NCI-H2227 (cell line): ENCODE measurements at regions not wholly inside any gene's neighbourhood (a gene's known extent, or its start where the extent isn't known, plus 50 kb on each side); places are given as distances from the start of the nearest gene placed in this dataset.
"Not testable (repeated sequence)": the region's sequence is repeated elsewhere in the genome, so short reads cannot be mapped to it uniquely, and the experiment has no call there.

Experiments
- DNase-seq: peaks from one replicate; lab custom pipeline; 2025; ENCODE audit not compliant: unreplicated experiment; lab: John Stamatoyannopoulos, UW

DNA sequence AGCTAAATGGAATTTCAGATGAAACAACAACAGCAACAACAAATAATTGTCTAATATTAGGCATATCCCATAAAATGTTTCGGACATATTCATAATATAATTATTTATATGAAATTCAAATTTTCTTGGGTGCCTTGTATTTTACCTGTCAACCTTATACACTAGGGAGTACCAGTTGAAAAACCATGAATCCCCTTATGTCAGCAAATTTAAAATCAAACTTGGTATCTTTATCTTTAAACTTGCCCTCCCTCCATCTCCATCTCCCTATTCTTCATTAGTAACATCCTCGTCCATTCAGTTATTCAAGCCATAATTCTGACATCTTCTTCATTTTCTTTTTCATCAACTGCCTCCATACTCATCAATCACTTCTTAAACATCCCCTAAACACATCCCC is 974.5 kb upstream of the HS3ST1 start:
- no peak for DNase-seq

DNA sequence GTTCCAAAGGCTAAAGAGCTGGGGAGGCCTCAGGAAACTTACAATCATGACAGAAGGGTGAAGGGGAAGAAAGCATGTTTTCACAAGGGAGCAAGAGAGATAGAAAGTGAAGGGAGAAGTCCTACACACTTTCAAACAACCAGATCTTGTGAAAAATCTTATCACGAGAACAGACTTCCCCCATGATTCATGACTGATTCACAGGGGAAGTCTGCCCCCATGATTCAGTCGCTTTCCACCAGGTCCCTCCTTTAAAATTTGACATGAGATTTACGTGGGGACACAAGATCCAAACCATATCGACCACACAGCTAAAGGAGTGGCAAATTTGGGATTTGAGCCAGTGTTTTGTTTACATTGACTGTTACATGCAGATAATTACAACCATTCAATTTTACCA is 971.1 kb upstream of the HS3ST1 start:
- no peak for DNase-seq

DNA sequence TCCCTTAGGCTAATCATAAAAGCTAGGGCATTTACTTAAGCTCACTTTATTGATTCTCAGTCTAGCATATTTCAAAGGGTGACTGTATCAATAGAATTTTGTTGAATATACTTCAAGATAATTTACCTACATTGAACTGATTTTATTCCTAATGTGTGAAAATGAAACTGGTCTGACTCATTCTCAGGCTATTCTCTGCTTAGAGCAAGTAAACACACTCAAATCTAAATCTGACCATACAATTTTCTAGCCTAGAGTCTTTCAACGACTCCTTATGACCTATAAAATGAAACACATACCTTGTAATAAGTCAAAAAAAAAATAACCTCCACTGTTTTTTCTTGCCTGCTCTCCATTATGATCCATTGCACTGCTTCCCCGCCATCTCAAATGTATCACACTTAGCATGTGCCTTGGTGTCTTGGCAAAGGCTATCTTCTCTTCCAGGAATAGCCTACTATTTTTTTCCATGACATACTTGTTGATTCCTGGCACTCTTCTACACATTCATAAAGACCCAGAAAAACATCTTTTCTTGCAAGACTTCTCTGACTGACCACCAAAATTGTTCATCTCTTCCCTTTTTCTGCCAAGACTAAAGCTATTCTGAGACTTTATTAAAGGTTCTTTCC is 965.1 kb upstream of the HS3ST1 start:
- DNase-seq: no peak

DNA sequence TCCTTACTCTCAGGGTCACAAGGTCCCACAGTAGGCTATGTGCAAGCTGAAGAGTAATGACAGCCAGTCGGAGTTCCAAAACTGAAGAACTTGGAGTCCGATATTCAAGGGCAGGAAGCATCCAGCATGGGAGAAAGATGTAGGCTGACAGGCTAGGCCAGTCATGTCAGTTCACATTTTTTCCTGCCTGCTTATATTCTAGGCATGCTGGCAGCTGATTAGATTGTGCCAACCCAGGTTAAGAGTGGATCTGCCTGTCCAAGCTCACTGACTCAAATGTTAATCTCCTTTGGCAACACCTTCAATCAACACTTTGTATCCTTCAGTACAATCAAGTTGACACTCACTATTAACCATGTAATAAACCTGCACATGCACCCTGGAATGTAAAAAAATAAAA is 960.9 kb upstream of the HS3ST1 start:
- no peak for DNase-seq

DNA sequence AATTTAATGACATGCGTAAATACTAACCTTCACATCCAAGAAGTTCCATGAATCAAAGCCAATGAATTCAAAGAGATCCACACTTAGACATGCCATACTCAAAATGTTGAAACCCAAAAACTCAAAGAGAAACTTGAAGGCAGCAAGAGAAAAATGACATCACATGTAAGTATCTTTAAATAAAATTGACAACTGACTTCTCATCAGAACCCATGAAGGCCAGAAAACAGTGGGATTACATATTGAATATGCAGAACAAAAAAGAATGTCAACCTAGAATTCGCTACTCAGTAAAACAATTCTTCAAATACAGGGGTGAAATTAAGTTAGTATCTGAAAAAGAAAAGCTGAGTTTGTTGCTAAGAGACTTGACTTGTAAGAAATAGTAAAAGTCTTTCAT is 953.9 kb upstream of the HS3ST1 start:
- DNase-seq: no peak

DNA sequence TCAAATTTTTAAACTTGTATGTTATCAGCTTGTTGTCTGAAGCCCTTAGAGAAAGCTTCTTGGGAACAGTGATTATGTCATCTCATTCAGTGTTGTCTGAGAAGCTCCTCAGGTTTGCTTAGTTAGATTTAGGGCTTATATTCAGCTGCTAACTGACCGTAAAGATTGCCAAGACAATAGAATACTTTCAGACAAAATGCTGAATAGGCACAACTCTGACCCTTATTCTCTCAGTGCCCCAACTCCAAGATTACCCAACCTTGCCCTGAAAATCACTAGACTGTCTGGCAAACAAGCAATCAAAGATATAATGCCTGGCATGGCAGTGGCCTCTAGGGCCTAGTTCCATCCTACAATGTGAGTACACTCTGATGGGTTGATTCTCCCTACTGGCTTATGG is 950.5 kb upstream of the HS3ST1 start:
- no peak for DNase-seq

DNA sequence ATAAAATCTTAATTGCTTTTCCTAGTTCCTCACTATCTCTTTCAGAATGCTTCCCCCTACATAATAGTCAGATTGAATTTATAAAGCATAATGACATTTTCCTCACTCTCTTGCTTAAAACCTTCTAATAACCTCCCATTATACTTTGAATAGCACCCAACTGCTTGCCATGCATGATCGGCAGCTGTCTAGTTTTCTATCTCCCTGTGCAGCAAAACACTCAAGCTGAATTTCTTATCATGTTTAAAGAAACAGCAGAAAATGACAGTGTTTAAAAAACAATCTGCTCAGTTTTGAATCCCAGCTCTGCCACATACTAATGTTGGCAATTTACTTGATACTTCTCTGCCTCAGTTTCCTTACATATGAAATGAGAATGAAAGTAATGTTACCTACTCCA is 947.1 kb upstream of the HS3ST1 start:
- no peak for DNase-seq

DNA sequence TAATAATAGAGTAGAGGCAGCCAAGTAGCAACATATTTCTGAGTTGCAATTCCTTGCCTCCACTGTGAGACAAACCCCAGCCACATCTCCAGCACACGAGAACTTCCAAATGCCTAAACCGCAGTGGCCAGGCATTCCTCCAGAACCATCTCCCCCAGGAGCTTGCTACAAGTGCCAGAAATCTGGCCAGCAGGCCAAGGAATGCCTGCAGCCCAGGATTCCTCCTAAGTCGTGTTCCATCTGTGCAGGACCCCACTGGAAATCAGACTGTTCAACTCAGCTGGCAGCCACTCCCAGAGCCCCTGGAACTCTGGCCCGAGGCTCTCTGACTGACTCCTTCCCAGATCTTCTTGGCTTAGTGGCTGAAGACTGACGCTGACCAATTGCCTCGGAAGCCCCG is 937.2 kb upstream of the HS3ST1 start:
- DNase-seq: not testable (repeated sequence)

DNA sequence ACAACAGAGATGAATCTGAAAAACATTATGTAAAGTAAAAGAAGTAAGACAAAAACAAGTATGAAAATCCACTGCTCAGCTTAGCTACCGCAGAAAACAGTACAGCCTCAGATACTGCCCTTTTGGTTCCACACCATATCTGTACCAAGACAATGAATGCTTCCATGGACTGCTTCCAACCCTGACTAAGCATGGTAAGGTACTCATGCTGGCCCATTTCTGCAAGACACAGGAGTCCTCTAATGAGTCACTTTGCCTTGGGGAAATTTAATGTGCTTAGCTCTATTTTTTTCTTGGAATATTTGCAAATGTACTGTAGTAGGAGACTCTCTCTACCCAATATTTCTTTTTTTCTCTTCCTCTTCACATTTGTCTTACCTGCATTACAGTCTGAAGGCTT is 931.7 kb upstream of the HS3ST1 start:
- DNase-seq: no peak

DNA sequence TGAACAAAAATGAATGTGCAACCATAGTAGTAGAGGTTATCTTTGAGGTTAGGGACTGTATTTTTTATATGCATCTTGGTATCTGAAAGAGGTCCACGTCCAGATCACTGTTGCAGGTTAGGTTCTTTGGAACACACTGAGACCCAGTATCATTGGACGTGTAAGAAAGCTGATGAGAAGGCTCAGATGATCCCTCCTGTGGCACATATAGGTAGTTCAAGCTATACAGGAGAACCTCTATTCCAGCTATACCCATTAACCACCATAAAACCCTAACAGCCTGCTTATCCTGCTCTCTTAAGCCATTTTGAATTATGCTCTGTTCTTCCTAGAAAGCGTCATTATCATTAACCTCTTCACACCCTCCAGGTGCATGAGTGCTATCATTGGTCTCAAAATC is 930.7 kb upstream of the HS3ST1 start:
- no peak for DNase-seq

DNA sequence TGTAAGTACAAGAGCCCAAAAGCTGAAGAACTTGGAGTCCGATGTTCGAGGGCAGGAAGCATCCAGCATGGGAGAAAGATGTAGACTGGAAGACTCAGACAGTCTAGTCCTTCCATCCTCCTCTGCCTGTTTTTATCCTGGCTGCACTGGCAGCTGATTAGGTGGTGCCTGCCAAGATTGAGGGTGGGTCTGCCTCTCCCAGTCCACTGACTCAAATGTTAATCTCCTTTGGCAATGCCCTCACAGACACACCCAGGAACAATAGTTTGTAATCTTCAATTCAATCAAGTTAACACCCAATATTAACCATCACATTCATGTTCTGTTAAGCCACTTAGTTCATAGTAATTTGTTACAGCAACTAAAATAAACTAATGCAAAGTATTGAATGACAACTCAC is 904.4 kb upstream of the HS3ST1 start:
- DNase-seq: not testable (repeated sequence)

DNA sequence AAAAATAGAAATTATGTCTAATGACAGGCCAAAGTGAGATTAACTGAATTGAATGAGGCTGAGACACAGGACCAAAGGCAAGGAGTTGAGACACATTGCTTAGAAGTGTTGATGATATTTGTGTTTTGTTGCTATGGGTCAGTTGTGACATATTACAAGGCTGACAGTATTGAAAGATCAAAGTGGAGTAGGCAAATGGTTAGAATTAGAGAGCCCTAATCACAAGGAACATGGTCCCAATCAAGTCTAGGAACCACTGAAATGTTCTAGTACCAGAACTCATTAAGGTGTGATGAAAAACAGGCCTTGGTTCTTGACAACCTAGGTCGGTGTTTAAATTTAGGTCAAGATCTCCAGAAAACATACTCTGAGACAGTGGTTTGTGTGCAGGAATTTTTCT is 896.3 kb upstream of the HS3ST1 start:
- DNase-seq: no peak

DNA sequence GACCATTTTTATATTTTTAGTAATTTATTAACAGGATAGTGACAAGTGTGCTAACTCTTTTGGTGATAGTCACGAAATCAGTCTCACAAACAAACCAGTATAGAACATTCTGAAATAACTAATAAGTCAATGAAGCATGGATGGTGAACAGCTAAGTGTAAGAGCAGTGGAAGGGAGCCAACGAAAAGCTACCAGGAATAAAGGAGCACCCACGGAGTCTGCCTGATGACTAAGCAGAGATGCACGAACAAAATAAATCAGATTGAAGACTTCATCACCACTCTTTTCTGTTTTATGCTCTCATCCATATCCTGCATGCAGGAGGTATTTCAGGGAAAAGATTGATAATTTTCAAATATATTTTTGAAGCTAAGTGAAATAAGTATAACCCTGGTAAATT is 891.1 kb upstream of the HS3ST1 start:
- no peak for DNase-seq

DNA sequence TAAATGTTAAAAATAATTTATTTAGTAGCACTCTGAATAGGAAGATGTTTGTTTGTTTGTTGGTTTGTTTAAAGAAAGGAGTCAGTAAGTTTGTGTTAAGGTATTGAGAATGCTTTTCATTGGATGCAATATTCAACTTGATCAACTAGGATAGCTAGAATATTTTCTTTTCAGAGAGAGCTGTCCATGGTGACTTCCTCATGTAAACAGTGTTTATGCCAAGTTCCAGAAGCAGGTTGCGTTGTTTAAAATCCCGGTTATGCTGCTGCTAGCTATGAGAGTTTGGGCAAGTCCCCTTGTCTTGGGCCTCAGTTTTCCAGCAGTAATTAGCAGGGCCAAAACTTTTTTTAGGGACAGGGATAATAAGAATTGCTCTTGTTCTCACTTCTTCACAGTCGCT is 876.2 kb upstream of the HS3ST1 start:
- no peak for DNase-seq

DNA sequence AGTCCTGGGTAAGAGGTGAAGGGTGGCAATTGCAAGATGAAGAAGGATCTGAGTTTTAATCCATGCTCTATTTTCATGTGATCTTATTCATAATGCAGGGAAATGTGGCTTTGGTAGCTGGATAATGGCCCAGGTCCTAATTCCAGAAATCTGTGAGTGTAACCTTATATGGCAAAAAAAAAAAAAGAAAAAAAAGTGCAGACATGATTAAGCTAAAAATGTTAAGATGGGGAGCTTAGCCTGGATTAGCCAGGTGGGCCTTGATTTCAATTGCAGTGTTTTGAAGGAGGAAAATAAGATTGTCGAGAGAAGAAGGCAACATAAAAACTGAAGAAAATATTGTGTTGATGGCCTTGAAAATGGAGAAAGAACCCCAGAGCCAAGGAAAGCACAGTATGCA is 867.7 kb upstream of the HS3ST1 start:
- no peak for DNase-seq

DNA sequence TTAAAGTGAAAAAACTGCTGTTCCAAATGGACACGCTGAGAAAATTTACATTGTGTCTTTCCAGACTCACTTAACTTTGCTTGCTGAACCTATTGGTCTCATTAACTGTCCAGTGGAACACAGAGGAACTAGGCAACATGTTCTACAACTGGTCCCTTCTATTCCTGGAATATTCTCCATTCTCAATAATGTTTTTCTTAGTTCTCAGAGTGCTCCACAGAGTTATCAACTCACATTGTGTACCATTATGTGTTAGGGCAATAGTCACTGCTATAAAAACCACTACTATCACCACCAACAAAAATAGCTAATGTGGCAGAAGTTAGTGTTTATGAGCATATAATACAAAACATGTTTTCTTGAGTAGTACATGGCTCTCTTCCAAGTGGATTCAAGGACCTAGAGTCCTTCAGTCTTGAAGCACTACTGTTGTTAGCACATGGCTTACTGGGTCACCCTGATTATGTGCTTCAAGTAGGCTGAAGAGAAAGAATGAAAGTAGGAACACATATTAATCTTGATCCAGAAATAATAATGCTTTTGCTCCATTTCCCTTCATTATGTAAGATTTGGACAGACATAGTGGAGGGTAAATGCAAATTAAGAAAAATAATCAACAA is 865.3 kb upstream of the HS3ST1 start:
- DNase-seq: no peak

DNA sequence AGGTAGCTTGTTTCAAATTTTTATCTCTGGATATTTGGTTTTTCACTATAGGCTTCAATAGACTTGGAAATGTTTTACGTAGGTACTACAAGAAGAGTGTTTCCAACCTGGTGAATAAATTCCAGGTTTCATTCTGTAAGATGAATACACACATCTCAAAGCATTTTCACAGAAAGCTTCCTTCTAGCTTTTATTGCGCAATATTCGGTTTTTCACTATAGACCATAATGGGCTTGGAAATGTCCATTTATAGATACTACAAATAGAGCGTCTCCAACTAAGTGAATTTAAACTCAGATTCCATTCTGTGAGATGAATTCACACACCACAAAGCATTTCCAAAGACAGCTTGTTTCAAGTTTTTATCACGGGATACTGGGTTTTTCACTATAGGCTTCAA is 857.7 kb upstream of the HS3ST1 start:
- no peak for DNase-seq

DNA sequence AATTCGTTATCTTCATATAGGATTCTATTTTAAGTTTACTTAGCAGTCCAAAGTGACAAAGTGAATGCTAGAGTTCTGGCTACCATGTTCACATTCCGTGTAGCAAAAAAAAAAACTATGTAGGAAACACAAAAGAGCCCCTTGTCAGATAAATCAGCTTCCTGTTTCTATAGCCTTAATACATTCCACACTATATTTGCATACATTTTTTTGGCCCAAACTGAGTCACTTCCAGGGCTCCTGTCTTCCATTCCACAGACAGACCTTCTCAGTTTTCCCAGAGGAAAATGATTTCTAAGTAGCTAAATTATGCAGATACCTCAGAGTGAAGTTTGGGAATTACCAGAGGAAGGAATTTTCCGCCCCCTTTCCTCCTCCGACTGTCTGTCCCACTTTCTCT is 841.9 kb upstream of the HS3ST1 start:
- no peak for DNase-seq

DNA sequence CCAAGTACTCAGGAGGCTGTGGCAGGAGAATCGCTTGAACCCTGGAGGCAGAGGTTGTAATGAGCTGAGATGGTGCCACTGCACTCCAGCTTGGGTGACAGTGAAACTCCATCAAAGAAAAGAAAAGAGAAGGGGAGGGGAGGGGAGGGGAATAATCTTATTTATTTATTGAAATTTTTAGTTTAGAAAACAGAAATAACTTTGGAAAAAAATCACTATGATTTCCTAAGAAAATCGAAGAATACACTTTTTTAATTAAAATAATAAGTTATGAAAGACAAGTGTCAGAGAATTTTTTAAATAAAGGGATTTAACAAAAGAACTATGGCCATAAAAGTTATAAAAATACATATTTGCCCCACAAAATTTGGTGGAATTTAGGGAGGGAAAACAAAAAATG is 836.9 kb upstream of the HS3ST1 start:
- no peak for DNase-seq

DNA sequence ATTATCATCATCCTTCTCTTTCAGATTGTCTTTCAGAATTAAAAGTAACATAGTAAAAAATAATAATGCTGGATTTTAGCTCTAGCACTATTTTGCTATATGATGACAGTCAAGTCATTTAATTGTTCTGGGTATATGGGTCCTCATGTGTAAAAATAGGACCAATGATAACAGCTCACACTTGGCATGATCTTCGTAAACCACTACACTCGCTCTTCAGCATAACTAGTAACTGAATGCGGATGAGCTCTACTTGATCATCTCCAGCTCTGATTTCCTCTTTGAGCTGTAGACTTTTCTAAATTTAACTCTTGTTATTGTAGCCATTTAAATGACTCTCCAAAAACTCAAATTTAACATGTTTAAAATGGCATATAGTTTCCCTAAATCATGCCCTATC is 831.8 kb upstream of the HS3ST1 start:
- no peak for DNase-seq

DNA sequence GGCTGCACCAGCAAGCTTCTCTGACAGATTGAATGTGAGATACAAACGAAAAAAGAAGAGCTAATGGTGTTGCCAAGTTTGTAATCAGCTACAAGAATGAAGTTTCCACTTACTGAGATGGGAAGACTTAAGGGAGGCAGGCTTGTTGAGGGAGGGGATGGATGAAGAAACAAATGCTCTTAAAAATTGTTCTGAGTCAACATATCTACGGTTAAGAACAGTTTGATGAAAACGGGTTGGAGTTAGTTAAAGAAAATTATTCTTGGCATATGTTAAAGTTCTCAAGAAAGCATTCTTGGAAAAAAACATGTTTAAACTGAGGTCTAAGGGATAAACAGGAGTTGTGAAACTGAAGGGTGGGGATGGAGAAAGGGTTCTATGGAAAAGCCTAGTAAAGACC is 816.3 kb upstream of the HS3ST1 start:
- no peak for DNase-seq

DNA sequence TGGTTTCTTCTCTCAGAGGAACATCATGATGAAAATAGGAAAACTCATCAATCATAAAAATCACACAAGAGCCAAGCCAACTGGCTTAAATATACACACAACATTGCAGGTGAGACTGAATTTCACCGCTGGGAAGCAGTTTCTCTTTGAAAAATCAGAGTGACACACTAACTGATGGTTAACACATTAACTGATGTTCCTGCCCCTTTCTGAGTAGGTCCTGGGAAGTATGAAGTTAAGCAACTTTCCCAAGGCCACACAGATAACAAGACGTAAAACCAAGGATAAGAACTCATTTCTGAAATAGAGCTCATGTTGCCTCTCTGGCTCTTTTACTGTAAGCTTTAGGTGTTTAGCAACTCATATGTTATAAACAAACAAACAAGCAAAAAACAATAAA is 813.7 kb upstream of the HS3ST1 start:
- DNase-seq: no peak

DNA sequence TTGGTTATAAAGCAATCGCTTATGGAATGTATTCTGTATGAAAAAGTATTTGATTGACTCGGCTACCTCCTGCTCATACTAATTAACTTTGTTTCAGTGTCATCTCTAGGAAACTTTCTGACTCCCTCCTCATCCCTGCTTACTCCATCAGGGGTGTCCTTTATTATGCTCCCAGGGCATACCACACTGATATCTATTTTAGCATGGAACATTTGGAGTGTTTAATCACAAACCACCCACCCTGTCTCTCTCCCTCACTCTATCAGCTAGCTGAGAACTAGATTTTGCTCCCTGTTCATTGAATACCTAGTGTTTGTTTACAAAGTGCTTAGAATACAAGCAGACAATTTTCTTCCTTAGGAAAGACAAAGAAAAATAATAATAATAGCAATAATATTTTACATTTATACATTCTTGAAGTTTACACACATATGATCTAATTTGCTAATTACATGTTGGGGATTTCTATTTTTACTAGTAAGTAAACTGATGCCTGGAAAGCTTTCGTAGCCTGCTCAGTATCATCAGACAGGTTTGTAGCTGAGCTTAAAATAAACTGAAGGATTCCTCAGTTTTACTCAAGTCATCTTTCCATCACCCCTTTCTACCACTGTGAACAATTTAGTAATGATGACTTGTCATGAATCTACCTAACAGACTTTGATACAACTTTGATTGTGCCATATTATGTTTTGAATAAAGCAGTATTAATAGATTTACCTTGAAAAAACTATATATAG is 811.4 kb upstream of the HS3ST1 start:
- no peak for DNase-seq
